WI38 (cell line): ENCODE measurements at regions not wholly inside any gene's neighbourhood (a gene's known extent, or its start where the extent isn't known, plus 50 kb on each side); places are given as distances from the start of the nearest gene placed in this dataset.

Experiments used
- H3K4me3 ChIP-seq: 2 replicates; pipeline ENCODE4 v1.5.1; 2011; ENCODE audit warnings: low read depth, mild to moderate bottlenecking, control low read depth, low read length
- TF ChIP-seq, protein P1 (sequence below): IDR thresholded peaks from 2 replicates; pipeline ENCODE4 v1.5.1; 2012; ENCODE audit warnings: low read depth, mild to moderate bottlenecking, control low read depth, low read length

DNA sequence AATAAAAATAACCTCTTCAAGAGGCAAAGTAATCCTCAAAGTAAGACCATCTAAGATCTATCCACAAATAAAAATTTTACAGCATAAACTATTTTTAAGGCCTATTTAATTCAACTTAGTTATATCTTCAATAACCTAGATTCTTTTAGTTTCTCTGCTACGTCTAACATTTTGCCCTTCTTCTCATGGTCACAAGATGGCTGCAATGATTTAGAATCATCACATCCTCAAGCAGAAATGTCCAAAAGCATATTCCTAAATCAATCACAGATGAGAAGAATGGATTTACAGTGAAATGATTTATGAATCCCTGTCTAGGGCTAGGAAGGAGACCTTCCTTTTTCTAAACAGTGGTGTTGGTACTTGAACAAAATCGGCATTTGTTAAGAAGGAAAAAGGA, 304.7 kb downstream of the ARHGAP12 start:
- TF ChIP-seq, protein P1, sequence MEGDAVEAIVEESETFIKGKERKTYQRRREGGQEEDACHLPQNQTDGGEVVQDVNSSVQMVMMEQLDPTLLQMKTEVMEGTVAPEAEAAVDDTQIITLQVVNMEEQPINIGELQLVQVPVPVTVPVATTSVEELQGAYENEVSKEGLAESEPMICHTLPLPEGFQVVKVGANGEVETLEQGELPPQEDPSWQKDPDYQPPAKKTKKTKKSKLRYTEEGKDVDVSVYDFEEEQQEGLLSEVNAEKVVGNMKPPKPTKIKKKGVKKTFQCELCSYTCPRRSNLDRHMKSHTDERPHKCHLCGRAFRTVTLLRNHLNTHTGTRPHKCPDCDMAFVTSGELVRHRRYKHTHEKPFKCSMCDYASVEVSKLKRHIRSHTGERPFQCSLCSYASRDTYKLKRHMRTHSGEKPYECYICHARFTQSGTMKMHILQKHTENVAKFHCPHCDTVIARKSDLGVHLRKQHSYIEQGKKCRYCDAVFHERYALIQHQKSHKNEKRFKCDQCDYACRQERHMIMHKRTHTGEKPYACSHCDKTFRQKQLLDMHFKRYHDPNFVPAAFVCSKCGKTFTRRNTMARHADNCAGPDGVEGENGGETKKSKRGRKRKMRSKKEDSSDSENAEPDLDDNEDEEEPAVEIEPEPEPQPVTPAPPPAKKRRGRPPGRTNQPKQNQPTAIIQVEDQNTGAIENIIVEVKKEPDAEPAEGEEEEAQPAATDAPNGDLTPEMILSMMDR = no peak
- H3K4me3 ChIP-seq = no peak overlapping the region

DNA sequence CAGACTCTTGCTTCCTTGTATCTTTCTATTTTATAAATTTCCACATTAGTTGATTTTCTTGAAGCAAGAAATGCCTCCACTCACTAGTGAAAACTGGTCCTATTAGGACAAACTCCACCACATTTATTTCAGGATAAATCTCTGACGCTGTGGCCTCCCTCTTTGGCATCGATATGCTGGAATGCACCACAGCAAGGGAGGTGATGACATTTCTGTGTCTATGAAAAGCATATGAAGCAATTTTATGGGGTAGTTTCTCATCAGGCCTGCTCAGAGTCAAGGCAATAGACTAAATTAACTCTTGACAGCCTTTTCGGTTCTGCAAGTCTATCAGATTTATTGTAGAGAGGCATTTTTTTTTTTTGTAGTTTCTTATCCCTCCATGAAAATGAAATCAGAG, 304.4 kb downstream of the ZEB1 start:
- H3K4me3 ChIP-seq = no peak overlapping the region
- TF ChIP-seq, protein P1 = no peak

DNA sequence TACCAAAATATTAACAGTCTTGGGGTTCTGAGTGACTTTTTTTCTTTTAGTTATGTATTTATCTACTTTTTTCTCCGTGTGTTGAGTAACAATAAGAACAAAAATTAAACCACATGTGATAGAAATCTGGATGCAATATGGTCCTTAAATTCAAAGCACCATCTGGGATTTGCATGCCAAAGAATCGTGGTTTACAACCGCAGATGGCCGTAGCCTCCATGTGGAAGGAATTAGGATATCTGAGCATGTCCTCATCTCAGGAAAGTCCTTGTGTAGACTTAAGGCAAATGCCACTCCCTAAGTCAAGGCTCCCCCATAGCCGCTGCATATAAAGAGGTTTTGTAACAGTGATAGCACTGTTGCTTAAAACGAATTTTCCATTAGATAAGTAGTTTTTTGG, 304.0 kb downstream of the ZEB1 start:
- TF ChIP-seq, protein P1 = no peak
- no peak overlapping the region for H3K4me3 ChIP-seq

DNA sequence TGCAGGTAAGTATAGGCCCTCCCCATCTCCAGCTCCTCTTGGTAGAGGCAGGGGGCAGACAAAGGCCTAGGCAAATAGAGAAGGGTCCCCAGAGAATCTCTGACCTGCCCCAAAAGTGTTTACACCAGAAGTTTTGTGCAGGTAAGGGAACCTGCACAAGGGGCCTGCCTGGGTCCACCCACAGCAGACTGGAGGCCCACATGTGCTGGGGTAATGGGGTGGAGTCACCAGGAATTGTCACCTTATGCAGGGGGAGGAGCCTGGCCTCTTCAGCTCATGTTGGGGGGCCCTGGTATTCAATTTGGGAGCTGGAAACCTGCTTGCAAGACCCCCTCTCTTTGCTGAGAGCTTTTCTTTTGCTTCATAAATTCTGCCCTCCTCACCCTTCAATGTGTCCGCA, 302.7 kb downstream of the ZEB1 start:
- TF ChIP-seq, protein P1 = no peak
- no peak overlapping the region for H3K4me3 ChIP-seq

DNA sequence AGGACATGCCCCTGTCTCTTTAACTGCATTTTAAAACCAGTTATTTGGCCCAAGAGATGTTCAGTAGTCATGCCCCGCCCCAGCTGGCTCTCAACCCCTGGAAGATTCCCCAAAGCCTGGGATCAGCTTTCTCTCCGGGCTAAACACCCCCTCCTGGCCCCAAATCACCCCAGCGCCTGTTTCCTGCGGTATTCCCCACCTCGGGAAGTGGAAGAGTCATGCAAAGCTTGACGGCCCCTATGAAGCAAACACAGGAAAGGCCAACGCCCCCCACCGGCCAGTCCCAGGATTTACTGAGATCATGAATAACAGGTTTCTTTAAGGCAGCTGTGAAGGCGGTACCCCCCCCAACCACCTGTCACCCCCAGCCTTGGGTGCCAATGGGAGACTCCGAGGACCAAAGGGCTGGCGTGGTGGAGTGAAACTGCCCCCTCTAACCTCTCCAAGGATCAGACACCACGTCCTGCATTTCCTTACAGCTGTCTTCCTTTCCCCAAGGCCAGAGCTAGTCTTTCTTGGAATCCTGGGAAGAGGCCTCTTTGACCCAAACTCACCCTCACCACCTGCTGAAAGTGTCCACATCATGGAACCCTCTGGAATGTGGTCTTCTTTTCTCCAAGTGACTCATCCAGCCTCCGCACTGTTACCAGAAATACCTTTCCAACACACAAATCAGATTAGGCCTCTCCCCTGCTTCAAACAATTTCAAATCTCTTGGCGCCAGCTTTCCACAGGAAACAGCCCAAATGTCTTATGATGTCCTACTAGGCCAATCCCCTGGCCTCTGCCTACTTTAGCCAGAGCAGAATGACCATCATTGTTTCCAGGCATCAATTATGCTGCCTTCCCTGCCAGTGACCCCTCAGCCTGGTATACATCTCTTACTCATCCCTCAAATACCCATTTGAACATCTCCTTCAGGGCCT, 301.5 kb downstream of the ZEB1 start:
- no peak overlapping the region for H3K4me3 ChIP-seq
- TF ChIP-seq, protein P1 = no peak

DNA sequence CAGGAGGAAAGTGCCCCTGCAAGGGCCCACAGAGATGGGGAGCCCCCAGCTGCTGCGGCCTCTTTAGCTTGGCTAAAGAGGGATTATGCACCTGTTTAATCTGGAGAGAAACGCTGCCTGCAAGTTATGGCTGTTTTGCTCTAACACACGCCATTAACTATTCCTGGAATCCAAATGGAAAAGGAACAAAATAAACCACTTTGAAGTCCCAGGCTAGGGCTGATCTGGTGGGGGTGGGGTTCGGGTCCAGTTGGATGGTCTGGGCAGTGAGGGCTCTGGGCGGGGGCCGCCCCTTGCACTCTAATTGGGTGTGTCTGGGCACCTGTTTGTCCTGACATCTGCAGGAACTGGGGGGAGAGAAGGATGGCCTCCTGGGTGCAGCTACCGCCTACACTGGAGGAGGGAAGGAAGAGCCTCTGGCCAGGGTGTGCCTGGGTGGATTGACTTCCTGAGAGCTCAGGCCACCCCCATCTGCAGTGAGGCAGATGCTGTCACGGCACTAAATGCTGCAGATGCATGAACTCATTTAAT, 300.6 kb downstream of the ZEB1 start:
- no peak overlapping the region for H3K4me3 ChIP-seq
- TF ChIP-seq, protein P1 = no peak
